ENCODE measurements at regions not wholly inside any gene's neighbourhood (a gene's known extent, or its start where the extent isn't known, plus 50 kb on each side); places are given as distances from the start of the nearest gene placed in this dataset.

- TF ChIP-seq CTCF (IDR thresholded peaks at IDR 0.05; ENCODE audit: low read length) (no peak), EZH2 (optimal IDR thresholded peaks at IDR 0.05; ENCODE audit: low read depth, low read length) (no peak)
These were observed 107.7 kb downstream of the MDH1 start for GRCh38 chr2:63696496-63696895.
